RPMI8226 (cell line): ENCODE measurements at regions not wholly inside any gene's neighbourhood (a gene's known extent, or its start where the extent isn't known, plus 50 kb on each side); places are given as distances from the start of the nearest gene placed in this dataset.
A peak's percentile ranks its signal among the peaks of the same experiment; 100 is the strongest.

Experiments used
- DNase-seq: peaks from one replicate; pipeline ENCODE4 v3.0.0-alpha.2; 2015

DNA sequence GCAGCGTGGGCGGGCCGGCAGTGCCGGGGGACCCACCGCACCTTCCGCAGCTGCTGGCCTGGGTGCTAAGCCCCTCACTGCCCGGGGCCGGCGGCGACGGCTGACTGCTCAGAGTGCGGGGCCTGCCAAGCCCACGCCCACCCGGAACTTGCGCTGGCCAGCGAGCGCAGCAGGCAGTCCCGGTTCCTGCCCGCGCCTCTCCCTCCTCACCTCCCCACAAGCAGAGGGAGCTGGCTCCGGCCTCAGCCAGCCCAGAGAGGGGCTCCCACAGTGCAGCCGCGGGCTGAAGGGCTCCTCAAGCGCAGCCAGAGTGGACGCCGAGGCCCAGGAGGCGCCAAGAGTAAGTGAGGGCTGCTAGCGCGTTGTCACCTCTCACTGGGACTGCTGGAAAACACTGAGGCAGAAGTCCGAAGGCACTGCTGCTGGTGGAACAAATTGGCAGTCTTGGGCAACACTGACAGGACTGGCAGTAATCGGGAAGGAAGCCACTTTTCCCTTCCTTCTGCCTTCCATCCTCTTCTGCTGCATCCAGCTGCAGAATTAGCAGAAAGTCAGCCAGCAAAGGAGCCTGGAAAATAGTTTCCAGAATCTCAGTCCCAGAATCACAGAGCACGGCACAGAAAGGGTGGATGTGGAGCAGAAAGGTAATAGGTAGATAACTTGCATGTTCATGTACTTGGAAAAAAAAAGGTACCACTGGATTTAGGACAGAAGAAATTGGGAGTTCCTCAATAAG, 179.4 kb upstream of the FN1 start:
- DNase-seq = no peak

GRCh38 chr2:215614296-215614695, 178.4 kb upstream of the FN1 start:
- DNase-seq = no peak

DNA sequence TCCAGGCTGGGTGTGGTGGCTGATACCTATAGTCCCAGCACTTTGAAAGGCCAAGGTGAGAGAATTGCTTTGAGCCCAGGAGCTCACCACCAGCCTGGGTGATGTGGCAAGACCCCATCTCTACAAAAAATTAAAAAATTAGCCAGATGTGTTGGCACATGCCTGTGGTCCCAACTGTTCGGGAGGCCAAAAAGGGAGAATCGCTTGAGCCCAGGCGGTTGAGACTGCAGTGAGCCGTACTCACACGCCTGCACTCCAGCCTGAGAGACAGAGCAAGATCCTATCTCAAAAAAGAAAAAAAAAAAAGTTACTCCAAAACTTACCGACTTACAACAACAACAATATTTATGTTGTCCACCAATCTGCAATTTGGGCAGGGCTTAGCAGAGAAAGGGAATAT, 178.0 kb upstream of the FN1 start:
- no peak for DNase-seq

DNA sequence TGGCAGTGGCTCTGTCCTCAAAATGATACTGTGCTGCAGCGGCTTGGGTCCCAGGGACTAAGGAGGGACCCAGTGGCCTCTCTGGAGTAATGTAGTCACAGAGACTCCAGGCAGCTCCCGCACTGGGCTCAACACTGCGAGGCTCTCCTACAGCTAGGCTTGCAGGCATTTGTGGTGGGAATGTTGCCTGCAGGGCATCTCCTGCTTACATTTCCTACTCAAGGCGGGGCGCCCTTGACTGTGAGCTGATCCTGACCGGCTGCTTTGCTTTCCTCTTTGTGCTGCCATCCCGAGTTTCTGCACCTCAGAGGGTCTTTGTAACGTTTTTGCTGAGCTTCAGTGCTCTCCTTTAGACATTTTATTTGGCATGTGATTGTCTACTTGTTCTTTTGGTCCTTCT, 177.4 kb upstream of the FN1 start:
- DNase-seq = no peak

GRCh38 chr2:215612786-215613185, 176.9 kb upstream of the FN1 start:
- no peak for DNase-seq

DNA sequence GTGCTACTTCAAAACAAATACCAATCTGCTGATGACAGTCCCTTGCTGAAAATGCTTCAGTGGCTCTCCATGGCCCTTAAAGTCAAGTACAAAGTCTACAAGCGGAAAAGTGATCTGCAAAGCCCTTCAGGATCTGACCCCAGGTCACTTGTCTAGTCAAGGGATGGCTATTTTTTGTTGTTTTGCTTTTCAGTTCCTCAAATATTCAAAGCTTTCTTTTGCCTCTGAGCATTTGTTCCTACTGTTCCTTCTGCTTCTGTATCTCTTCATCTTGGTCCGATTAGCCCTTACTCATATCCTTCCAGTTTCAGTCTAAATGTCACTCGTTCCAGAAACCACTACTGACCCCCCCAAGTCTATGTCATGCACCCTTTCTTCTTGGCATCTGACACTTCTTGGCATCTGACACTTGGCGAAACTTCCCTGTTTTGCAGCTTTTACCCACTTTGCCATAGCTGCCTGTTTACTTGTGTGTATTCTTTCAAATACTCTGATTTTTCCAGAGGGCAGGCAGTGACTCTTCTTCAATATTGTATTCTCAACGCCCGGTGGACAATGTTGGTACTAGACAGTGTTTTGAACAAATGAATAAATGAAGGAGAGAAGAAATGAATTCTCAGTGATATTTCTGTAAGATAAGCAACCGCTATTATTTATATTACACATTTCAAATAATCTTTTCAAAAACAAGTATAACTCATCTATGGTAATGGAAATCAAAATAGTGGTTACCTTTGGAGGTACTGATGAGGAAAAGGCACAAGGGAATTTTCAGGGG, 175.9 kb upstream of the FN1 start:
- peak; percentile 65 for DNase-seq

DNA sequence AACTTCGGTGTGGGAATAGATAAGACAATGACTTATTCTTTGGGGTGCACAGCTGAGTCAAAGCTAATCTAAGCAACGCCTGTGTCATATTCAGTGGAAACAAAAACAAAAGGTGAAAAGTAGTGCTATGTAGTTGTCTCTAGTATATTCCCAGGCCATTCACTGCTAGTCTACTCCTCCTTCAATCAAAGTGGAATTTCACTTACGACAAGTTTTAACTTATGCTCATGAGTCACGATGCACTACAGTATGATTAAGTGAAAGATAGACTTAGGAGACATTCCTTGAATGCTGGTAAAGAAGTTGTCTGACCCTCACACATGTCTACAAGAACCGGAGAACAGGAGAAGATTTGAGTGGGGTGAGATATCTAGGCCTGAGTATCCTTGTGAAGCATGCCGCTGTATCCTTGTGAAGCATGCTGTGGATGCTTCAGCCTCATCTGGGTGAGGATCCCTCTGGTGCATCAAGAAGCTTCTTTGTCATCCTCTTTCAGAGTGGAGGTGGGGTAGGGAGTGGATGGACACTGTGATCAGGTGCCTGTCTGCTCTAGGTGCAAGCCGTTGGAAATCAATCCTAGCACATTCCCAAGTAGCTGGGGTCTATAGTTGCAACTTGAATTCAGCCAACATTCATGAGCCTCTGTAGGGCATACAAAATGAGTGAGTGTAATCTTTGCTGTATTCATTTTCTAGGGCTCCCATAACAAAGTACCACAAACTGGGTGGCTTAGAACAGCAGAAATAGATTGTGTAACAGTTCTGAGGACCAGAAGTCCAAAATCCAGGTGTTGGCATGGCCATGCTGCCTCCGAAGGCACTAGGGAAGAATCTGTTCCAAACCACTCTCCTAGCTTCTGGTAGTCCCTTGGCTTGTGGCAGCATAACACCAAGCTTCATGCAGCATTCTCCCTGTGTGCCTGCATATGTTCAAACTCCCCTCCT, 173.5 kb upstream of the FN1 start:
- DNase-seq = no peak

GRCh38 chr2:215607766-215608165, 171.9 kb upstream of the FN1 start:
- no peak for DNase-seq

DNA sequence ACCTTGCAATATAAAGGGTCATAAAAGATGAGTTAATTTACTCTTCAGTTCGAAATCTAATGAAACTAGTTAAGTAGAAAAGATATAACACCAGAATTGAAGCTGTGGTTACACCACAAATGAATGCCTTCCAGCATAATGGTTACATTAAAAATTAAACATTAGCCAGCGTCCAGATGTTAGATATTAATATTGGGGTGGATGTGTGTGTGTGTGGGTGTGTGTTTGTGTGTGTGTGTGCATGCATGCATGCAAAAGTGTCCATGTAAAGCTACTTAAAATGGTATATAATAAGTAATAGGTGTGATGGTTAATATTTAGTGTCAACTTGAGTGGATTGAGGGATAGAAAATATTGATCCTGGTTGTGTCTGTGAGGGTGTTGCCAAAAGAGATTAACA, 170.4 kb upstream of the FN1 start:
- no peak for DNase-seq

- no peak for DNase-seq
These were observed 169.3 kb upstream of the FN1 start for GRCh38 chr2:215605214-215605613.

DNA sequence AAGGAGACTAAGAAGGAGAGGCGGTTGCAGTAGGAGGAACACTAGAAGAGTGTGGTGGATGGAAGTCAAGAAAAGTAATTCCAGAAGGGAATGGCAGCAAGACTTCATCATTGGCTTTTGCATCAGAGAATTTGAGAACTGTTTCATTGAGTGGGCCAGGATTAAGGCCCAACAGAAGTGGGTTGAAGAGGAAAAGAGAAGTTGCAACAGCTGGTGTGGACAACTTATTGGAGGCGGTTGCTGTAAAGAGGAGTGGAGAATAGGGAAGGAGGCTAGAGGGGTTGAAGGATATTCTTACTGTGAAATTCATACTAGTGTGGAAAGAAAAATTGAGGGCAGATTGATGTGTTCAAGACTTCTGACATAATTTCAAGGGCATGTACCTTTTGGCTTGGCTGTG, 168.7 kb upstream of the FN1 start:
- no peak for DNase-seq

DNA sequence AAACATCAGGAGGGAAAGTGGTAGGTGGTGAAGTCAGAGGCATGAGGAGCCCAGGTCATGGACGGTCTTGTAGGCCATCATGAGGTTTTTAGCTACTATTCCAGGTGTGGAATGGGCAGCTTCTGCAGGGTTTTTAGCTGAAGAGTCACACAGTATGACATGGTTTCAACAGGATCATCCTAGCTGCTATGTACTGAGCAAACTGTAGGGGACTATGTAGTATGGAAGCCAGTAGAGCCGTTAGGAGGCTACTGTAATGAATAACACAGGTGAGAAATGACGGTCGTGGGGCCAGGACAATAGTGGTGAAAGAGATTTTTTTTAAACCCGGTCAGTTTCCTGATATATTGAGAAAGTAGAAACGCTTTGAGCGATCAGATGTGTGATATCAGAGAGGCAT, 167.6 kb upstream of the FN1 start:
- no peak for DNase-seq

DNA sequence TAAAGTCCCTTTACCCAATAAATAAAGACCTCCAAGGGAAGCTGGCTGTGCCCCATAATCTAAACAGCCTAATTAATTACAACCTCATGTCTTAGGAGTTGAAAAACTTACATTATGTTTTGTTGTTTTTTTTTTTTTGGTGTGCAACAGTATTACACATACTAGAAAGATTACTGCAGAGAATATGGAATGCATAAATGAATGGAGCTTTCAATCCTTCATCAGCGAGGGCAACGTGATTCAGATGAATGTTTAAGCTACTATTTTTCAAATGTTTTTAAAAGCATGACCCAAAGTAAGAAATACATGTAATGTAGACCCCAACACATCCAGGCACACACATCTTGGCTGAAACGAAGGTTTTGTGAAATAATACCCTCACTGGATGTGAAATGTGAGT, 167.1 kb upstream of the FN1 start:
- no peak for DNase-seq

GRCh38 chr2:215601990-215602721, 166.3 kb upstream of the FN1 start:
- no peak for DNase-seq

DNA sequence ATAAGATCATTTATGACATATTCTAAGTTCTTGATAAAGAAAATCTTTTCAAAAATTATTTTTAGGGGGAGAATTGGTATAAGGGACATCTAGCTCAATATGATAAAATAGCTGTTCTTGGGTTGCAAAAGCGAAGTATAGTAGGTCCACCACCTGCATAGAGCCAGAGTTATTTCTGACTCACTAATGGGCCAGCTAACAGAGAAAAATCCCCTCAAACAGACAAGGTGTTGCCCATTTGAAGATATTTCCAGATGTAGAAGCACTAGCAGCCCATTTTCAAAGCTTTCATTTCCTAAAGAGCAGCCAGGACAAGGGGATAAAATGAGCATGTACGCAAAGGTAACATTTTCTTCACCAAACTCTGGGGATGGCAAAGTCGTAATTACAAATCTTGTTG, 165.7 kb upstream of the FN1 start:
- DNase-seq = no peak

DNA sequence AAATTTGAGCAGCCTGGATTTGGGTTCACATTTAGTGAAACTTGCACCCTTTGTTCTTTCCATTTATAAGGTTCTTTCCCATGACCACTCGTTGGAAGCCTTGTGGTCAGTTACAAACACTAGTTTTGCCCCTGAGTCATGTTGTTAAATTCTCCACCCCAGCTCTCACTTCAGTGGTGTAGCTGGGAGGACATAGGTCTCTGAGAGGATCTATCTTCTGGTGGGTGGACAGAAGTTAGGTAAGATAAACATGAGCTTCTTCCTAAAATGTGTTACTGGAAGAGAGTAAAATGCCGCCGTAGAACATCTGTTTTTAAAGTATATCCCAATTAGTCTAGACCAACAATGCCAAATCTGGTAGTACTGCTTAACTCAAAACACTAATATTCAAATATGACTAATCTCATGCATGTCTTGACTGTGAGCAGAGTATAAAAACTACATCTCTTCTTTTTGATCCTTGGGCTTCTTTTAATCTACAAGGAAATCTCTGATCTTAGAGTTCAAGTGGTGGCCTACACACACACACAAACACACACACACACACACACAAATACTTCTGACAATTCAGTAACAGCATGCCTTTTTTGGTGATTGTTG, 162.6 kb upstream of the FN1 start:
- no peak for DNase-seq

GRCh38 chr2:215597577-215597976, 161.7 kb upstream of the FN1 start:
- DNase-seq = no peak

GRCh38 chr2:215594766-215595165, 158.9 kb upstream of the FN1 start:
- no peak for DNase-seq

- no peak for DNase-seq
These were observed 154.3 kb upstream of the FN1 start for GRCh38 chr2:215590010-215590745.

- DNase-seq = no peak
These were observed 148.0 kb upstream of the FN1 start for GRCh38 chr2:215583881-215584280.

DNA sequence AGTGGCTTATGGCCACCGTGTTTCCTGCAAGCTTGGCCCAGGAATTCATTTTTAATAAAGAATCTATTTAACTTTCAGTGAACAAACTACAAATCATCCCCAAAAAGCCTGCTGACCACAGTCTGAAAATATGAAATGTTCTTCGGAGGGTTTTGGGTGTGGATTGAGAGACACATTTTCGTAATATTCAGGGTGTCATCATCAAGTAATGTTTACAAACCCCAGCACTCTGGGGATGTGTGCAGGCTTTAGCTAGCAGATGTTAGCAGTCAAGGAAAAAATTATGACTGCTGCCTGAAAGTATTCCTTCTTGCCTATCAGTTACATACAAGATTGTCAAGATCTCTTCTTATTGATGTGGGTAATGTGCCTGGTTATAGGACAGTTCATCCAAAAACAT, 143.9 kb upstream of the FN1 start:
- DNase-seq = no peak

DNA sequence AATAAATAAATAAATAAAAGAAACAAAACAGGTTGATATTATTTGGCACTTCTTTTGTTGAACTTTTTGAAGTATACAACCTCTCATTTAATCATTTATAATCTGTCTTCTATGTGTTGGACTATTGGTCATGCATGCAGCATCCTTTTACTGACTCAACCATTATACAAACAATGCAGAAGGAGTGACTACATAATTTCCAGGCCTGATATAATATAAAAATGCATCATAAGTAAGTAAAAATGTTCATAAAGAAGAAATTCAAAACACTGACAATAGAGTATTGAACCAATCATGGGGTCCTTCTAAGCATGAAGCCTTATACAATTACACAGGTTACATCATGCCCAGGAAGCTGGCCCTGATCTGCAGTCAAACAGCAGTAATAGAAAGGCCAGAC, 141.5 kb upstream of the FN1 start:
- DNase-seq = no peak
